ENCODE measurements at regions not wholly inside any gene's neighbourhood (a gene's known extent, or its start where the extent isn't known, plus 50 kb on each side); places are given as distances from the start of the nearest gene placed in this dataset.

DNA sequence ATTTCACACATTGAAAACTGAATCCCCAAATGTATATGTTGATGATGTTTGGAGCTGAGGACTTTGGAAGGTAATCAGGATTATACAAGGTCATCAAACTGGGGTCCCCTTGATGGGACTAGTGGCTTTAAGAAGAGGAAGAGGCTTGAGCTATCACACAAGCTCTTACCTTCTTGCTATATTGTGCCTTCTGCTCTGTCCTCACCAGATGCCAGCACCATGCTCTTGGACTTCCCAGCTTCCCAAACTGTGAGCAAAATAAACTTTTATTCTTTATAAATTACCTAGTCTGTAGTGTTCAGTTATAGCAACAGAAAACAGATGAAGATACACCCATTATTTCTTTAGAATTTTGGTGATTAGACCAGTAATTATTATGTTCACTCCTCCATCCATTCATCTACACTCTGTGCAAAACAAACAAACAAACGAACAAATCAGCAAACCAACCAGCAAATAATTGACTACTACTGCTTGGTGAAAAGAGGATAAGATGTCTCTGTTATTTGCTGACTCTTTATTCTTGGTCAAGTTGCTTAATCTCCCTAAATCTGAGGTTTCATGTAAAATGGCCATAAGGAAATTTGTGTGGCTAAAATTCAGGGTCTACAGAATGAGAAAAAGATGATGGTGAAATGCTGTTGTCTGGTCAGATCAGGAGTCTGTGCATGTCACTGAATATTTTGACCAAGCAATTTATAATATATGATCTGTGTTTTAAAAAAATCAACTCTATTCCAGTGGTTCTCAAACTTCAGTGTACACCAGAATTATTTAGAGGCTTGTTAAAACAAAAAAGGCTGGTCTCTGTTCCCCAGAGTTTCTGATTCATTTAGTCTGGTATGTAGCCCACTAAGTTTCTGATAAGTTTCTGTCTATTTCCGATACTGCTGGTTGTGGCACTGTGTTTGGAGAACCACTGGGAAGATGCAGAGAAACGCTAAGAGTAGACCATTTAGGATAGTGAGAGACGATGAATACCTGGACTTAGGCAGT lies 854.1 kb downstream of the MAT2B start:
- no peak overlapping the region for H3K4me3 ChIP-seq (ENCODE audit: low read depth, low read length)

DNA sequence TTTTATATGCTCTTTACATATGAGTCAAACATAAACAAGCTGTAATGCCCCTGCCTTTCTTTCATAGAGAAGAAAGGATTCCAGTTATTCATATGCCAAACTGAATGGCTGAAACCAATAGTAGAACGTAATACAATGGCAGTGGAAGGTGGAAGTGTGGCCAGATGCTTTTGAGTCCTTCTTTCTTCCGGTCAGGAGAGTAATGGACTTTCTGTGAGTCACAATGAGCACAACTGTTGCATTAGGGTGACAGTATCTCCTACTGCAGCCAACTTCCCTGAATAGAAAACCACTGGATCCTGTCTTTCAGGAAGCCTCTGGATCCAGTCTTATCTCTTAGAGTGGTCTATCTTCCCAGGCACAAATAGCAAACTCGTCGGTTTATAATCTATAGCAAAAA lies 855.2 kb downstream of the MAT2B start:
- H3K4me3 ChIP-seq (ENCODE audit: low read depth, low read length): no peak overlapping the region

DNA sequence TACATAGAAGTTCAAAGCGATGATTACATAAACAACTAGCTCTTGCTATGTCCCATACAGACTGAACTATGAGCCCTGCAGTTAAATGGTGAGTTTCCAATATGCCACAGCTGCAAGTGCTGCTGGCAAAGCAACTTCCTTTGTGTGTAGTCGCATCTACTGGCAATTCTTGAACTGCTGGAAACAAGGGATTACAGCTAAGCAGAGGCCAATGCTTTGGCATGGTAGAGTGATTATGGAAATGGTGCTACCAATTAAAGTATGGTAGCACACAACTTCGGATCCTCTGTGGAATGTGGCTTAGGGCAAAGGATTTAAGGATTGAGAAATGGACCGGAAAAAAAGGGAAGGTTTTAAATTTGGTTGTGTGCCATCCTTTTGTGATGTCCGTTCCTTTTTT lies 856.6 kb downstream of the MAT2B start:
- no peak overlapping the region for H3K4me3 ChIP-seq (ENCODE audit: low read depth, low read length)

DNA sequence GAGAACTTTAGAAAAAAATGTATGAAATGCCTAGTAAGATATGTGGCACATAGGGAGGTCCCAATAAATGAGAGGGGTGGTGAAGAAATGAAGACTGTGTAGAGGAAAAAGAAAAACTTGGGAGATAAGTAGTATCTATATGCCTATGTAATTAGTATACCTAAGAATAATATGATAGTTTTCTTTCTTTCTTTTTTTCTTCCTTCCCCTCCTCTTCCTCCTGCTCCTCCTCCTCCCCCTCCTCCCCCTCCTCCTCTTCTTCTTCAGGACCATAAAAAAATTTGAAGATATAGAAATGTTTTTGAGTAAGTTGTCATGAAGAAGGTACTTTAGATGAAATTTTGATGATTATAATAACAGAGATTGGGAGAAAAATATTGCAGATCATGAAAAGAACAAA lies 857.4 kb downstream of the MAT2B start:
- H3K4me3 ChIP-seq (ENCODE audit: low read depth, low read length): no peak overlapping the region

DNA sequence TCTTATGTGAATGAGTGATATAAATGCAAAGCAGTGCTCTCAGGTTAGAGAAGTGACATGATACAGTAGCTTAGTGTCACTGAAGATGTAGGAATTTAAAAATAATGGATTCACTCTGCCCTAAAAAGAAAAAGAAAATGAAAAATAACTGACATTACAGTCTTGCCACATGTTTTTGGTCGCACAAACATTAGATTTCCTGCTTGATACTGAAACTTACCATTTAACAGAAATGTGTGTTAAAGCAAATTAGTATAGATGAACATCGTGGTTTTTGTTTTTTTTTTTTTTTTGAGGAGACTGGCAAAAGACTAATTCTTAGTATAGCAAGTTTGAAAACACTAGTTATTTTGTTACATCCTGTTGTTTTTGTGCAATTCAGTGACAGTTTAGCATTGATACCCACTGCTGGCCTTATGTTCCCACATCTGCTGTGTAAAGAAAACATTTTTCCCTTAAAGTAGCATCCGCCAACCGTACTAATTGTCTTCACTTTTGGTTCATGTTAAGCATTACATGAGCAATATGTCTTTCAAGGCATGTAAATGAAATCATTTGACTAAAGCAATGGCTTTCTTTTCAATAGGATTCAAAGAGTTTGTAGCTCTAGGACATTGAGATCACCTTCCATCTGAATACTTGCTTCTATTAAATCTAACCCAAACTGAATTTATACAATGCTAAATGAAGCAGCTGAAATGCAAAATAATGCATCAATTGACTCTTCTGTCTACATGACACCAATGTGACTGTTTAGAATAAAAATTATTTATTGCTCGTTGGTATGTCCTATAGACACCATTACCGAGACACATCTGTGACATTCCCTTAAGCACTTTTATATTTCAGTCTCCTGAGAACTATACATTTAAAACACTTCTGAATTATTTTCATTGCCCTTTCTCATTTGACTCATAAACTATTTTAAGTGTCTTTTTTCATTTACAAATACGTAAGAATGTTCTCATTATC lies 859.1 kb downstream of the MAT2B start:
- H3K4me3 ChIP-seq (ENCODE audit: low read depth, low read length): no peak overlapping the region

DNA sequence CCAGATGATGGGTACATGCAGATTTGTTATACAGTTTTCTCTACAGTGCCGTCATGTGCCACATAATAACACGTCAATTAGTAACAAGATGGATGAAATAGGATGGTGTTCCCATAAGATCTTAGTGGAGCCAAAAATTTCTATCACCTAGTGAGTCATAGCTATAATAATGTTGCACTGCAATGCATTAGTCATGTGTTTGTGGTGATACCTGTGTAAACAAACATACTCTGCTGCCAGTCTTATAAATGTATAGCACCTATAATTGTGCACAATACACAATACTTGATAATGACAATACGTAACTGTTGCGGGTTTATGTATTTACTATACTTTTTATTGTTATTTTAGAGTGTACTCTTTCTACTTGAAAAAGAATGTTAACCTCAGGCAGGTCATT lies 865.4 kb downstream of the MAT2B start:
- H3K4me3 ChIP-seq (ENCODE audit: low read depth, low read length): no peak overlapping the region

DNA sequence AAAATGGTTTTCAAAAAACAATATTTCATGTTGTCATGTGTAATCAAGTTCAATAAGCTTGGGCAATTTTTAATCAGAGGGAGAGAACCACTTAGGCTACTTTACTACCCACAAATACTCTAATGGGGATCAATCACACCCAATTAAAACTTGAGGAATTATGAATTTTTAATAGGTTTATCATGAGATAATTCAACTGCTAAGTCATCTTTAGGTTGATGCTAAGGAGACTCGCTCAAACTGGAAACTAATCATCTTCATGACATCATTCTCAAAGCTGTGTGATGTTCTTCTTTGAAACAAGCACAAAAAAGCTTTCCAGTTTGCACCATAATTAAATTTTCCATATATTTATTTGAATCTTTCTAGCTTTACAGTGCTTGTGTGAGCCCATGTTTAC lies 867.5 kb downstream of the MAT2B start:
- H3K4me3 ChIP-seq (ENCODE audit: low read depth, low read length): no peak overlapping the region

DNA sequence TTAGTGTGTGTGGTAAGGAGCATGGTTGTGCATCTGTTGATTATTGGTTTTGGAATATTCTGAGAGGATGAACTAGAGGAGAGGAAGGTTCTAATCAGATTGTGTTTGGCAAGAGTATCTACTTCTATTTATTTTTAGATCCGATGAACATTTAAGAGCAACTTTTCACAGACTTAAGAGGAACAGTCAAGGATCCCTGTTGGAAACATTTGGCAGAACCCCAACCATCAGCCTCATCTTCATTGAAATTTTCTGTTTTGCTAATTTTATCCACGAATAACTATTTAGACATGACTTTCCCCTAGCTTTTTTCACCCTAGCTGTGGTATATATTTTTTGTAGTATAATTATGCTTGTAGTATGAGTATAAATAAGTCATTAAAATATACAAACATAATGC lies 868.5 kb downstream of the MAT2B start:
- no peak overlapping the region for H3K4me3 ChIP-seq (ENCODE audit: low read depth, low read length)

DNA sequence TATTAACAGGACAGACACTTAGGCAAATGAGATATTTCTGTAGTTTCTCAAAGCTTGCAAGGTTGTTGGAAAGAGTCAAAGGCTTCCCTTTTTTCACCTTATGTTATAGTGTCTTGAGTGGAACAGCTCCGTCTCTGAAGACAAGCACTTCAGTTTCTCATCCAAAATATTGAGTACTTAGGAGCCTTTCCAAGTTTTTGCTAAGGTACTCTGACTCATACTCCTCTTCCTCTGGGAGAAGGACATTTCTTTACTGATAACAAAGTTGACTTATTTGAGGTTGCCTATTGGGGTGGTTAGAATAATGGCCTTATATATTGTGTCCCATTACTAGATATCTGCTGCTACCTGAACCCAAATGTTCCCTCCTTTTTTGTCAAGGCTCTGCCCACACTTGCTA lies 869.6 kb downstream of the MAT2B start:
- H3K4me3 ChIP-seq (ENCODE audit: low read depth, low read length): no peak overlapping the region

DNA sequence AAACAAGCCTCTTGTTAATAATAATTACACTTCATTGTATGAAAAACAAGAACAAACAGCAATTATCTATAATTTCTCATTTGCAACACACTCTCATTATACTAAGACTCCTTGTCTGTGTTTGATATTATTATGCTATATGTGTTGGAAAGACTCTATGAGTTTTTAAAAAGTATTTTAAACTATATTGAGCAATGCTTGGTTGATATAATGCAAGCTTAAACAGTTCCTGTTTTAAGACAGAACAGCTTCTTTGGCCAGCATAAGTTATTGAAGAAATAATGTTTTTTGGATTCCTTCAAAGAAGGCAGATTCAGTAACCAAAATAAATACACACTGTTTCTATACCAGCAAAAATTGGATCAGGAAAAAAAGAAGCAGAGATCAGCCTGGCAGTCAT lies 871.4 kb downstream of the MAT2B start:
- H3K4me3 ChIP-seq (ENCODE audit: low read depth, low read length): no peak overlapping the region

DNA sequence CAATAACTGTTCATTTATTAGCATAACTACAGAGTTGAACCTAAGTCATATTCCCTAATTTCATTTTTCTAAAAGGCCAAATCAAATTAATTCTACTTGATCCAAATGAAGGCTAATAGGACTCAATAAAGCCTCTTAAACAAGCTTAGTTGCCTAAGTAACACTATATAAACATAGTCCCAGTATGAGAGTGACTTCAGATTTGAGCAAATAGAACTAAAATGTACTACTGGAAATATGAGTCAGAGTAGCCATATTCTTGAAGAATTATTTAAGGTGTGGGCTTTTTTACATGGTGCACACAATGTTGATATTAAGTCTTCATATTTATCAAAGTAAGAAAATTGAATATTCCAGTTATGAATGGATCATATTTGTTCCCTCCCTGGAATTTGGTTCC lies 872.3 kb downstream of the MAT2B start:
- no peak overlapping the region for H3K4me3 ChIP-seq (ENCODE audit: low read depth, low read length)

DNA sequence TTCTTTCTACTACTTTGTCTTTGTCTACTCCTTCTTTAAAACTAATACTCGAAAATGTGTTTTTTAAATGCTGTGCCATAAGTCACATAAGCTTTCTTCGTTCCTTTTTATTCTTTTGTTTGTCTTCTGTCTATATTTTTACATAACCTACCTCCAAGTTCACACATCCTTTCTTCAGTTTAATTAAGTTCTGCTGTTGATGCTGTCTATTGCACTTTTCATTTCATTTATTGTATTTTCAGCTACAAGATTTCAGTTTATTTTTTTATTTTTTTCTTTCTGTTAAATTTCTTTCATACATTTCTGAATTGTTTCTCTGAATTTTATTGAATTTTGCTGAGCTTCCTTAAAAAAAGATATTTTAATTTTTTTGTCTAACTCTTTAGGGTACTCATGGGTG lies 878.2 kb downstream of the MAT2B start:
- no peak overlapping the region for H3K4me3 ChIP-seq (ENCODE audit: low read depth, low read length)

DNA sequence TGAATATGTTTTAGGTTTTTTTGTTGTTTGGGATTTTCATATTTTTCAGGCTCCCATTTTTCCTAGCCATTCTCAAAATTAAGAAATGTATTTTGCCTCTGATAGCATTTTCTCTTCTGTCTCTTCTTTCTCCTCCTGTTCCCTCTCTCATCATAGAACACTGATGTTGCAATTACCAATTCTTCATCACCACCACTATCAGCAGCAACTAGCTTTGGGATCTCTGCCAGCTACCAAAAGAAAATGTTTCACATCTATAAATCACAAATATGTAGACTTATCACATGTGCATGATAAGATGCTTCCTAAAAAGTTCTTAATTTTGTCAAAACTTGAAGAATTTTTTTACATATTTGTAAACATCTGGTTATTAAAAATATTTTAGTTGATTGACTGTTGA lies 887.1 kb downstream of the MAT2B start:
- no peak overlapping the region for H3K4me3 ChIP-seq (ENCODE audit: low read depth, low read length)

DNA sequence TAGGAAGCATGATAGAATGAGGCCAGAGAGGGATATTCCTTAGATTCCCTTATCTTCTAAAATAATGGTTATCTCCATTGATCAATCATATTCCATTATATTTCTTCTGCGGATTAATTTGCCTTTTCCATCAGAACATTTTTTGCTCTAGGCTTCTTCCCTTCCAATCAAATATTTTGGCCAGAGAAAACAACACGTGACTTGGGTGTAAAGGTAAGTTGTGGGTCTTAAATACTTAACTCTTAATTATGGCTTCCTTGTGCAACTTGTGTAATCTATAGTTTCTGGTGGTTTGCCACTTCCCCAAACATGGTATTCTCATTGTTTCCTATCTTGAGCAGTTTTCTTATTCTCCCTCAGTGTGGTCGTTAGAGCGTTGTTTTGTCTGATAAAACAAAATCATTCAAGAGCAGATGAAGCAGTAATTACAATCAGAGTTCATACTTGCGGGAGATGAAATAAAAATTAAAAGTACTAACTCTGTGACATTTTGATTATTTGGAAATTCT lies 889.3 kb downstream of the MAT2B start:
- H3K4me3 ChIP-seq (ENCODE audit: low read depth, low read length): no peak overlapping the region

DNA sequence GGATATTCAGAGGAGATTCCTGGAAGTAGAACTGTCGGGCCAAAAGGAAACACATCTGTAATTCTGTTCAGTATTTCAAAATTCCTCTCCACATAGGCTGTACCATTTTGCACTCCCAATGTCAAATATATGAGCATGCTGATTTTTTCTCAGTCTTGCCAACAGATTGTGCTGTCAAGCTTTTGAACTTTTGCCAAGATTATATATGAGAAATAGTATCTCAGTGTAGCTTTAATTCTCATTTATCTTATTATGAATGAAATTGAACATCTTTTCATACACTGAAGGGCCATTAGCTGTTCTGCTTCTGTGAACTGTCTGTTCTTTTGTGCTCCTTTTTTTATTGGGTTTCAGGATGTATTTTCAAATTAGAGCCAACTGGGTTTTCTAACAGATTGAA lies 907.1 kb downstream of the MAT2B start:
- H3K4me3 ChIP-seq (ENCODE audit: low read depth, low read length): no peak overlapping the region

DNA sequence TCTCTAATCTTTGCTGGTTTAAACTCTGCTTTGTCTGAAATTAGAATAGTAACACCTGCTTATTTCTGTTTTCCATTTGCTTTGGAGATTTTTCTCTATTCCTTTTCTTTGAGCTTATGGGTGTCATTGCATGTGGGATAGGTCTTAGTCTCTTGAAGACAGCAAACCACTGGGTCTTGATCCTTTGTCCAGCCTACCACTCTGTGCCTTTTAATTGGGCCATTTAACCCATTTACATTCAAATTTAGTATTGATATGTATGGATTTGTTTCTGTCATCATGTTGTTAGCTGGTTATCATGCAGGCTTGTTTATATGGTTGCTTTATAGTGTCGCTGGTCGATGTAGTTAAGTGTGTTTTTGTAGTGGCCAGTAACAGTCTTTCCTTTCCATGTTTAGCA lies 914.7 kb downstream of the MAT2B start:
- no peak overlapping the region for H3K4me3 ChIP-seq (ENCODE audit: low read depth, low read length)

DNA sequence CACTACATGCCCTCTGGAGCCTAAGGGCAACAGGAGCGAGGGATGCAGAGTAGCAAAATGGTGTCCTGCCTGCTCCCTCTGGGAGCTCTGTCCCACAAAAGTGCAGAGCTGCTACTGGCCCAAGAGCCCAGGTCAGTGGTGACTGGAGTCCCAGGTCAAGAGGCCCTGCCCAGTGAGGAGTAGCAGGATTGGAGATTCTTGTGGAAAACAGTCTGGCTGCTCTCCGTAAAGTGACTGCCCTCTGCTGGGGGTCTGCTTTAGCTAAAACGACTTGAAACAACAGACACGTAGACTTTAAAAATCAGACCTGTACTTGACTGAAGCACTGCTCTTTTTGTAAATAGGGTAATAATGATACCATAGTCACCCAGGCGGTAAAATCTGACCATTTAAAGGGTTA lies 917.0 kb downstream of the MAT2B start:
- no peak overlapping the region for H3K4me3 ChIP-seq (ENCODE audit: low read depth, low read length)

DNA sequence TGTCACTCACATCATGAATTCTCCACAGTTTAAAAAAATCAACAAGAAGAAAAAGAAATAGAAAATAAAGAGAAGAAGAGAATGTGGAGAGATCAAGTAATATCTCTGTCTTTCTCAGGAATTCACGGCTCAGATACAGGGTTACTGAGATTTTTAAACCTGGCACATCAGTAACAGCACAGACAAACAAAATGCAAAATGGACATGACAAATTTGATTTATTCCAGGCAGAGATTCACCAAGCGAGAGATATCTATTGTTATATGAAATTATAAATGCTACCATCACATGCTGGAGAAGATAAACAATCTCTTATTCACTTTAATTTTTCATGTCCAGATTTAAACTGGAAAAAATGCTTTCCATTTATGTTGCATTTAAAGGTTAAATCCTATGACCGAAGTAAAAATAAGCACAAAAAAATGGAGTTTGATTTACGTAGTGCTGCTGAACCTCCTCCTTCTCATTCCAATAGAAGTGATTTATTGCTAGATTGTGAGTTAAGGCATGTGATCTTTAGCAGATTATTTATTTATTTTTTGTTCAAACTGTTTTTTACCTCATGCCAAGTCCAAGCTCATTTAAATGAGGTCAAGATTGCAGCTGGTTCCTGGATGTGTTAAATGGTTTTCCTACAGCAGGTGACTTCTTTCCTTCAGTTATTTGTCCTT lies 926.4 kb downstream of the MAT2B start:
- H3K4me3 ChIP-seq (ENCODE audit: low read depth, low read length): no peak overlapping the region

DNA sequence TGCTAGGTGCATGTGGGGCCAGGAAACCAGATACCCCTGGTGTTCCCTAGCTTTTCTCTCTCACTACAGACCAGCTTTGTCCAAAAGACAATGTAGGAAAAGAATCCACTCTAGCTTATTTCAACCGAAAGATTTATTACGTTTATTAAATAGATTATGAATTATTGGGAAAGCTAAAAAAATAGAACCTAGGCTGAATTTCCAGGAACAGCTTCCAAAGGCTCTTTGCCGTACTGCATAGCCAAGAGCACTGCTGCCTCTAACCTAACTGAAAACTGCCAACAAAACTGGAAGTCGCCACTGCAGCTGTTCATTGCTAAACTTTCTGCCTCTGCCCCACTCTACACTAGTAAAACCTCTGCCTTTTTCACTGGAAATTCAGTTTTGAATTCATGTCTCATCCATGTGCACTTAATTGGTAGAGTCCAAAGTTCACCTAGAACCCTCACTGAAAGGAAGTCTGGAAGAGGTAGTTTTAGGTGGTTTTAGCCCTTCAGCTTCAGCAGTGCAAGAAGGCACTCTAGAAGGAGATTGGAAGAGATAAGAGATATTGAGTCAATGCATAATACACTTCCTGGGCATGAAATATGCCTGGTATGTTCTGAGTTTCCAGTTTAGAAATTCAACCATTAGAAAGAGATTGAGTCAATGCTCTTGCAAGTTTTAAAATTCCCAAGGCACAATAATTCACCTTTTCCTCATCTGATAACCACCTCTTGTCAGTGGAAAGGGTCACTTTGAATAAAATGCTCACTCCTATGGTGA lies 927.9 kb downstream of the MAT2B start:
- no peak overlapping the region for H3K4me3 ChIP-seq (ENCODE audit: low read depth, low read length)

DNA sequence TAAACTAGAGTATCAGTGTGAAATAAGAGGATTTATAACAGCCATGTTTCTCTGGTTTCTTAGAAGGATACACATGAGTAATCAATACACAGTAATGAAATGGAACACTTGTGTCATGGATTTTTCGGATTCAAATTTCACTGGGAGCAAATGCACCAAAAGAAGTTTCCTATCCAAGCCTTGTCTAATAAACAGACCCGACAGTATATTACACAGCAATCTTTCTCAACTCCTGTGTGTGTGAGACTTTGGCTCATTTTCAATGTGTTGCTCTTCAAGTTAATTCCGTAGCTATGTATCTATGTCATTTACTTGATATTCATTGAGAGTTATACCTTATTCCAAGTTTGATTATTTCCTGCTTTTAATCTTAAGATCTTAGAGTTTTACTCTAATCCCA lies 930.2 kb downstream of the MAT2B start:
- no peak overlapping the region for H3K4me3 ChIP-seq (ENCODE audit: low read depth, low read length)

Measured in iPS-11a (cell line).